ENCODE measurements at regions not wholly inside any gene's neighbourhood (a gene's known extent, or its start where the extent isn't known, plus 50 kb on each side); places are given as distances from the start of the nearest gene placed in this dataset.

- DNase-seq: no peak
- Histone ChIP-seq H3K27me3 (no peaks in the 10 kb centered on the region), H3K36me3 (replicated peaks in 1 of 2; ENCODE audit: insufficient read depth in 1 of 2, low read depth in 2 of 2) (no peaks in the 10 kb centered on the region), H3K4me1 (no peaks in the 10 kb centered on the region), H3K4me3 (no peak overlapping the region), H3K9me3 (no peaks in the 10 kb centered on the region), H3K27ac (no peak overlapping the region)
- no peak for ATAC-seq
- 13 to 22% methylated on average over 1 of the region's 1 CpG for WGBS, 2 donors
- no peak for TF ChIP-seq CTCF (IDR thresholded peaks at IDR 0.05)
- no peak for TF ChIP-seq POLR2A (IDR thresholded peaks at IDR 0.05)
- intact Hi-C loops (cut with DNase I): no loop called here
Measured at GRCh38 chr13:86877441-86877840, 793.7 kb upstream of the SLITRK5 start.

GRCh38 chr13:86878781-86879180, 792.4 kb upstream of the SLITRK5 start:
- Histone ChIP-seq H3K27me3 (no peaks in the 10 kb centered on the region), H3K27ac (no peak overlapping the region), H3K4me3 (no peak overlapping the region), H3K4me1 (no peaks in the 10 kb centered on the region), H3K9me3 (no peaks in the 10 kb centered on the region), H3K36me3 (replicated peaks in 1 of 2; ENCODE audit: insufficient read depth in 1 of 2, low read depth in 2 of 2) (no peaks in the 10 kb centered on the region)
- intact Hi-C loops (cut with DNase I): no loop called here
- ATAC-seq (no peak), DNase-seq (no peak)
- TF ChIP-seq CTCF (IDR thresholded peaks at IDR 0.05) (no peak), POLR2A (IDR thresholded peaks at IDR 0.05) (no peak)
- 62 to 69% methylated on average over 3 of the region's 3 CpGs for WGBS, 2 donors

GRCh38 chr13:86881390-86881789, 789.8 kb upstream of the SLITRK5 start:
- no peak for ATAC-seq
- intact Hi-C loops (cut with DNase I): no loop called here
- 36 to 51% methylated on average over 2 of the region's 2 CpGs for WGBS, 2 donors
- Histone ChIP-seq H3K9me3 (no peaks in the 10 kb centered on the region), H3K27ac (no peak overlapping the region), H3K4me3 (no peak overlapping the region), H3K4me1 (no peaks in the 10 kb centered on the region), H3K27me3 (no peaks in the 10 kb centered on the region), H3K36me3 (replicated peaks in 1 of 2; ENCODE audit: insufficient read depth in 1 of 2, low read depth in 2 of 2) (no peaks in the 10 kb centered on the region)
- DNase-seq: no peak
- TF ChIP-seq POLR2A (IDR thresholded peaks at IDR 0.05) (no peak), CTCF (IDR thresholded peaks at IDR 0.05) (no peak)

GRCh38 chr13:86882107-86882506, 789.1 kb upstream of the SLITRK5 start:
- H3K36me3 ChIP-seq (replicated peaks in 1 of 2; ENCODE audit: insufficient read depth in 1 of 2, low read depth in 2 of 2): no peaks in the 10 kb centered on the region
- ATAC-seq: no peak

More at GRCh38 chr13:86882107-86882506, 789.1 kb upstream of the SLITRK5 start:
- DNase-seq: no peak
- Histone ChIP-seq H3K4me3 (no peak overlapping the region), H3K27ac (no peak overlapping the region), H3K4me1 (no peaks in the 10 kb centered on the region), H3K27me3 (no peaks in the 10 kb centered on the region), H3K9me3 (no peaks in the 10 kb centered on the region)
- WGBS, 2 donors: 63 to 74% methylated on average over 5 of the region's 5 CpGs
- intact Hi-C loops (cut with DNase I): no loop called here
- no peak for TF ChIP-seq CTCF (IDR thresholded peaks at IDR 0.05)
- TF ChIP-seq POLR2A (IDR thresholded peaks at IDR 0.05): no peak

All from body of pancreas (tissue), 4 donors.